GM20431 (cell line): ENCODE measurements at regions not wholly inside any gene's neighbourhood (a gene's known extent, or its start where the extent isn't known, plus 50 kb on each side); places are given as distances from the start of the nearest gene placed in this dataset.
"Not testable (repeated sequence)": the region's sequence is repeated elsewhere in the genome, so short reads cannot be mapped to it uniquely, and the experiment has no call there.

Experiments
- in situ Hi-C: fragments of 300-500 bp; cut with MseI, MboI; formaldehyde crosslinking; loops from one replicate; pipeline ENCODE4 v1.15.0; 2020; ENCODE audit warnings: low sequenced_read_pairs; ENCODE audit not compliant: unreplicated experiment

DNA sequence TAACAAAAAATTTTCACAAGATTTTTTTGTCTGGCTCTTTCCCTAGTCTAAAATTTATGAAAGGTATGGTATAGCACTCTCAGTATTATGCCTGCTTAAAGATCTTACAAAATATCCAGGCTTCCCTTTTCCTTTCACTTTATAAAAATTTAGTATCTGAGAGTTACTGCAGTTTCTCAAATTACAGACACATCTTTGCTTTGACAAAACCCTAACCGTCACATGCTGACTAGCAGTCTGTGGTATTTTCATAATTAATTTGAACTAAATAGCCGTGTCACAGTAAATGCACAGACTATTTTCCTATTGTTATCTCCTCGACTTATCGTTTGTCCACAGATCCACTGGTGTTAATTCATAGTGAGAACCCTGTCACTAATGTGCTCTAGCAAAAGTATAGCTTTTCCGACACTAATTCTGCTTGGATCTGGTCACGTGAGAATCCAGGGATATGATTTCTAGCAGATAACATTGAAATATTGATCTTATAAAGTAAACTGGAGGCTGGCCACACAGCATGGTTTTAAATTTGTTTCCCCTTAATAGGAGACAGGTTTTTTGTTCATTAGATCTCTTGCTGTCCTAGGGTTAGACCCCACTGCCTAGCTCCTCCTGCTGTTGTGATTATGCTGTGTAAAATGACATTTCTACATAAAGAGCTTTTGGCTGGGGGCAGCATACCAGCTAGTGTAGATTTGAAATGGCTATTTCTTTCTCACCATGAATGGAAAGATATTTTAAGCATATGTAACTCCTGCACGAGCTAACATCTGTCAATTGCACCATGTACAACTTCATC, 340.6 kb upstream of the SASH1 start:
- in situ Hi-C loops: no loop called here

DNA sequence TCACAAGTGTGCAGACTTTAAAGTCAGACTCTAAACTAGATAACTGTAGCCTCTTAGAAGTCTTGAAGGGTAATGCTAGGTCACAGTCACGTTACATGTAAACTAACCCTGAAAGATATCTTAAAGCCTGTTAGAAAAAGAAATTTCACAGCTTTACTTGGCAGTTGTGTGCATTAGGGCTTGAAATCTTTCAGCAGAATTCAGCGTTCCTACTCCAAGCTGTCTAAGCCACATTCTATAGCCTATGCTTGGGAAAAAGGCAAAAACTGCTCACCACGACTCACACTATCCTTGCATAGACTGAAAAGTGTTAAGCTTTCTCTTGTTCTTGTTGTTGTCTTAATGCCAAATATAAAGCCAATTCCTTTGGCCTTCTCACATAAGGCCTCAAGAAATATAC, 338.0 kb upstream of the SASH1 start:
- in situ Hi-C loops: no loop called here

DNA sequence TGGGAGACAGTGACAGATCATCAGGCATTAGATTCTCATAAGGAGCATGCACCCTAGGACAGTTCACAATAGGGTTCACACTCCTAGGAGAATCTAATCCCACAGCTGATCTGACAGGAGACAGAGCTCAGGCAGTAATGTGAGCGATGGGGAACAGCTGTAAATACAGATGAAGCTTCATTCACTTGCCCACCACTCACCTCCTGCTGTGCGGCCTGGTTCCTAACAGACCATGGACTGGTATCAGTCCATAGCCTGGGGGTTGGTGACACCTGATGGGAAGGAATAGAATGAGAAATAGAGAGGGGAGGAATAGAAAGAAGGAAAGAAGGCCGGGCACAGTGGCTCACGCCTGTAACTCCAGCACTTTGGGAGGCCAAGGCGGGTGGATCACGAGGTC, 336.8 kb upstream of the SASH1 start:
- in situ Hi-C loops: no loop called here

DNA sequence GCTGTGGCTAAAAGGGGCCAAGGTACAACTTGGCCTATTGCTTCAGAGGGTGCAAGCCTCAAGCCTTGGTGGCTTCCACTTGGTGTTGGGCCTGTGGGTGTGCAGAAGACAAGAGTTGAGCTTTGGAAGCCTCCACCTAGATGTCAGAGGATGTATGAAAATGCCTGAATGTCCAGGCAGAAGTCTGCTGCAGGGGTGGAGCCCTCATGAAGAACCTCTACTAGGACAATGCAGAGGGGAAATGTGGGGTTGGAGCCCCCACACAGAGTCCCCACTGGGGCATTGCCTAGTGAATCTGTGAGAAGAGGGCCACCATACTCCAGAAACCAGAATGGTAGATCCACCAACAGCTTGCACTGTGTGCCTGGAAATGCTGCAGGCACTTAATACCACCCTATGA, 332.1 kb upstream of the SASH1 start:
- in situ Hi-C loops: not testable (repeated sequence)

DNA sequence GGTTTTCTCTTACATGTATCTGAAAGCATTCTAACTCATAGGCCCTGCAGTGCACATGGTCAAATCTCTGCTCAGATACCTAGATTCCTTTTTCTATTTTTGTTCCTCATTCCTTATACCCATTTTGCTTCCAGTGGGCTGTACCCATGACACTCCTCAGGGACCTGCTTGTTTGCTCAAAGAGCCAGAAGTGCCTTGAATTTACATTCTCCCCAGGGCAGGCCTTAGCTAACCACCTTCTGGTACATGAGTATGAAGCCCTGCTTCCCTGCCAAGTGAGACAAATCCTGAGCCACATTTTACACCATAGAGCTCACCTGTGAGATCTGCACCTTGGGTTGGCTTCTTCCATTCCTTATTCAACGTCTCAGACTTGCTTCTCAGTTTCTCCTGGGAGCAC, 326.6 kb upstream of the SASH1 start:
- in situ Hi-C loops: no loop called here

DNA sequence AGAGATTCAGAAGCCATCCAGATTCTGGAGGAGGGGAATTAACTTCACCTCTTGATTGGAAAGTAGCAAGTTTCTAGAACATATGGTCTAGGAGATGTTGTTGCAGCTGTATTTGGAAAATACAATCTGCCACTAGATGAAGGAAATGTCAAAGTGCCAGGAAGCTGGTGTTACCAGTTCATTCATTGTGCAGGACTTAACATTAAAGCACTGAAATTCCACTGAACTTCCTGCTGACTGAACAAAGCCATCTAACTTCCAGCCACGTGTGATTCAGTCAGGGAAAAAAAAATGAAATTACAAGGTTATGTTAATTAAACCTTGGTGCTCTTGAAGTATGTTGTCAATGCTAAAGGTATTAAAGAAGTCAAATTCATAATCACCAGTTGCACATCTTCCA, 321.5 kb upstream of the SASH1 start:
- in situ Hi-C loops: no loop called here

DNA sequence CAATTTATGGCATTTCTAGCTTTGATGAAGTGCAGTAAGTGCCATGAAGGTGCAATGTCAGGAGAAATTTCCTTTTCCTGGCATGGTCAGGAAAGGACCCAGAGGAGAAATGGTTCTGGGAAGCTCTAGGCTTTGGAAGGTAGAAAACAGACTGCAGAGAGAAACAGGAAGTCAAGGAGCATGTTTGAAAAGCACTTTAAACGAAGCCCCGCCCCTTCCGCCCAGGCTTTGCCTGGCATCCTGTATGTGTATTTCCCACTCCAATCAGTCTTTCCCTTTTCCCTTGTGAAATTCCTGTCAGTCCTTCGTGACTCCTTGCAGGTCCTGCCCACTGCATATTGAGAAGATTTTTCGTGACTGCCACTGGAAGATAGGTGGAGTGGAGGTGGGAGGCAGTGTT, 320.9 kb upstream of the SASH1 start:
- in situ Hi-C loops: no loop called here

DNA sequence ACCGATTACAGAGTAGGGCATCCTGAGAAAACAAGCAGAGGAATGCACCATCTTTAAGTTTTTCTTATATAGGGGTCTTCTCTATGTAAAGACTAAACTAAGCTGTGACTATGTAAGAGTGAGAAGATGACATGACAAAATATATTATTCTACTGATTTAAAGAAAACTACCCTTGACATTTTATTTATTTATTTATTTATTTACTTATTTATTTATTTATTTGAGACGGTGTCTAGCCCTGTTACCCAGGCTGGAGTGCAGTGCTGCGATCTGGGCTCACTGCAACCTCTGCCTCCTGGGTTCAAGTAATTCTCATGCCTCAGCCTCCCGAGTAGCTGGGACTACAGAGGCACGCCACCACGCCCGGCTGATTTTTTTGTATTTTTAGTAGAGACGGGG, 320.4 kb upstream of the SASH1 start:
- in situ Hi-C loops: not testable (repeated sequence)

DNA sequence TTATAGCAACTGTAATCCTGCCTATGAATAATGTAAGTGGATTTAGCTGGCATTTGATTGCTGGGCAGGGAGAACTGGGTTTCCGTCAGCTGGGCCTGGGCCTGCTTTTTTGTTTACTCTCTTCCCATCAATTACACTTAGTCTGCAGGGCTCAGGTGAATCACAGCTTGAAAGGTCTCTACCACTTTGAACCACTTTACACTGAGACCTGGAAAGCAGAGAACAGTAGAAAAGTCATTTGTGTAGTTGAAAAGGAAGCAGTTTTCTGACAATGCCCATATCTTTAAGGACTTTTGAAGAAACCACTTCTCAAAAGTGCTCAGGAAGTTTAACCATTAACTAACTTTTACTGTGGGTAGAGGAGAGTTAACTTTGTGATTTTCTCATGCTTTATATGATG, 315.4 kb upstream of the SASH1 start:
- in situ Hi-C loops: no loop called here

DNA sequence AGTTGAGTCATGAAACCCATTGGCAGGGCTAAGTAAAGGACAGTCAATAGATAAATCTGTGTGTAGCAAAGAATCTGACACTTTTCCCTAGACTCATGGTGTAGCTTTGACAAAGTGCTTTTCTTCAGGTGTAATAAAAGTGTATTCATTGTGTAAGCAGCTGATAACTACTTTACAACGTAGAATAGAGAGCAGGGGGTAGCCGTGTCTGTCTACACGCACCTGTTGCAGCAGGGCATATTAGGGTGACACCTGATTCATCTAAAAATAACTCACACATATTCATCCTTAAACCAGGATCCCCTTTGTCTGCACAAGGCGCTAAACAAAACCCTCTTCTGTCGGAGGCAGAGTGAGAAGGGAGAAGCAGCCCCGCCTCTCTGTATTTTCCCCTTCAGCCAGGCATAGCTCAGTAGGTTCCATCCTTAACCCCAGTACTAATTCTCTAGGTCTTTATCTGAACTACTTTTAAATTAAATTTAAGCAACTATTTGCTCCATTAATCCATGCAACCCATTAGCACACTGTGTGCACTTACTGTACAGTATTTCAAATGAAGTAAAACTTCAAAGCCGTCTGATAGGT, 306.7 kb upstream of the SASH1 start:
- in situ Hi-C loops: no loop called here

DNA sequence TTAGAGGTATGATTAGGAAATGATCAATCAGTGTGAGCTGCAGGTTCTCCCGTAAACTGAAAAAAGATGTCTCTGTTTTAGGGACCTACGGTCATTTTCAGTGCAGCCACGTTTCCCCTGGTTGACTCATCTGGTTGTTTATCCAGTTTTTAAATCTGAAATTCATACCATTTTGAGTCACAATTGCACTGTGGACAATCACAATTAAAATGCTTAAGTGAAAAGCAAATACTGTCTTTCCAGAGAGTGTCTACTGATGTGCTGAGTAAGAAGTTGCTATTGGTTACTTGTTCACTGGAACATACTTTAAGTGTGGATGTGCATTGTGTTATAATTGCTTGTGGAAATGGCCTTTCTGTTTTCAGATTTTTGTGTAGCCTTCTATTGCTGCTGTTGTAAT, 305.1 kb upstream of the SASH1 start:
- in situ Hi-C loops: no loop called here

DNA sequence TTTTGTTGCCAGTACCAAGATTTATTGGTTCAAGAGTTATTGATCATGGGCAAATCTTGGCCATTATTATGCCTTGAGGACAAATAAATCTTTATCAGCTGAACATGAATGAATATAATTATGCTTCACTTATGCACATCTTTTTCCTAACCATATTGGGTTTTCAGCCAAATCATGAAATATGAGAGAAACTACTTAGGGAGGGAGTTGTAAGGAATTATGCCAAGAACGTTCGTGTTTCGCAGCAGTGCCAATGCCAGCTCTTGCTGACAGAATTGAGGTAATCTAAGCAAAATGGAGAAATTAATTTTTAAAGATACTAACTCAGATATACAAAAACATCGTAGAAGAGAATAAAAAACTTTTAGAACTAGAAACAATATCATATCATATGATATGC, 301.1 kb upstream of the SASH1 start:
- in situ Hi-C loops: no loop called here

DNA sequence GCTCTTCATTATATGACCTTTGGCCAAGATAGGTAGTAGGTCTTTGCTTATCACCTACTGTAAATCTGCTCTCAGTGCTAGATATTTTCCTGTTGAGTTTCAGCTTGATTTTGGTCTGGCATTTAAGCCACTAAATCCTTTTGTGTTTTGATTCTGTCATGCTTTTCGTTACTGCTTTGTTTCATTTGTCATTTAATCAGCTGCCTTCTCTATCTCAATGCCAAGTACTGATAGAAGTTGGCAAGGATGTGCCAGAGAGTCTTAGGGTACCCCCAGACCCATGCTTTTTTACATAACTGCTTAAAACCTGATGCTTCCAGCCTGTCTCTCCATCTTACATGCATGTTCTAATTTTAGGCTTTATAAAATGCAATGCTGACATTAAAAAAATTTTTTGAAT, 300.1 kb upstream of the SASH1 start:
- in situ Hi-C loops: no loop called here

DNA sequence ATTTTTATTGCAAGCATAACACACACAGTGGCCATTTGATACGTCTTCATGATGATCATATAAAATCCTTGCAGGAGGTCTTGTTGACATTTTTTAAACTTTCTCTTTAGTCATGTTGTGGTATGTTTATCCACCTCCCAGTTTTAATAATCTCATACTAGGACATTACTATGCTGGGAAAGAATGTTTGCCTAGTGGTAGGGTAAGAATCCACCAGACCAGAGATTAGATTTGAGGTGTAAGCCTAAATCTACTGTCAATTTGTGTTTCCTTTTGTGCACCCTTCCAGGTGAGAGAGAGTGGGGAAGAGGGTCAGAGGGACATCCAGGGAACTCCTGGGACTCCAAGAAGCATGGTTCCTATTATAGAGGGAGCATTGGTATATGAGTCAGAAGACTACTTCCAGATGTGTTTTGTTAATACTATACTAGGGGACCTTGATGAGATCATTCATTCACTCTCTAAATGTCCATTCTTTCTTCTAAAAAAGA, 298.3 kb upstream of the SASH1 start:
- in situ Hi-C loops: no loop called here

DNA sequence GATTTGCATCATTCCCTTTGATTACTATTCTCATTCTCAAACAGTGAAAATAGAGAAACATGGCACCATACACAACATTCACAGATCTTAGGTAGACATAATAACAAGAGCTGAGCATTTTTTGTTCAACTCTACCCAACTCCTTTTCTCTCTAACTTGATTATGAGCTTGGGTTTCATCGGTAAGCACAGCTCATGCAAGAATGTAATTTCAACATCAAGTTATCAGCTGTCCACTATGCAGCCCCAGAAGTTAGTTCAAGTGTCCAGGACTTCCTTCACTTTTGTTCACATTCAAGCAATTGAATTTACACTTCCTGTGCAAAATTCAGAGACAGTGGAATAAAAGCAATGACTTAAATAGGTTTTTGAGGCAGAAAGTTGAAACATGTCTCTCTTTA, 297.7 kb upstream of the SASH1 start:
- in situ Hi-C loops: no loop called here

DNA sequence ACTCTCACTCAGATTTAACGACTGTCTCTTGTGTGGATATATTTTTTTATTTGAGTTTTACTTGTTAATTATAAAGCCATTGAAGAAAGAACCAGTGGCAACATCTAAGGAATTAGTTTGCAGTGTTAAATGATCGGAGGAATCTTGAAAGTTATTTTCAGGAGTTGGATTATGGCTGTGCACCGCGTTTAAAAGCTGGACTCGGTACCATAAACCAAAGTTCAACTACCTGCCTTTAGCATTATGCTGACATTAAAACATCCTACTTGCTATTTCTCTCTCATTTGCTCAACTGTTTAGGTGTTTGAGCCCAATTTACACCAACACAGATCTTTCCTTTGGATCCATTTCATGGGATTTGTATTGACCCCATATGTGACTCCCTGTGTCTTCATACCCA, 289.4 kb upstream of the SASH1 start:
- in situ Hi-C loops: no loop called here

DNA sequence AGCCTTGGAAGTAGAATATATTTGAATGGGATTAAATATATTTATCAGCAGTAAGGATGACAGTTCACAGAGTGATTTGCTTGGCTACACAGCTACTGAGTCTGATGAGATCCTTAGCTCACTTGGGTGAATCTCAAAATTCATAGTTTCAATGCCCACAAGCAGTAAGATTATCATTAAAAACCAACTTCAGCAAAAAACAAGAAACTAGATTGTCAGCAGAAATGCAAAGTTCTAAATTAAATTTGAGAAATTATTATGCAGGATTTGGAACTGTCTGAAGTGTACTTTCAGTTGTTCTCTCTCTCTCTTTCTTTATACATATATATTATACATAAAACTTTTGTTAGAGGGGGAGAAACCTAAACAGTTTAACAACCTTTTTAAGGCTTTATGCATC, 288.8 kb upstream of the SASH1 start:
- in situ Hi-C loops: no loop called here

DNA sequence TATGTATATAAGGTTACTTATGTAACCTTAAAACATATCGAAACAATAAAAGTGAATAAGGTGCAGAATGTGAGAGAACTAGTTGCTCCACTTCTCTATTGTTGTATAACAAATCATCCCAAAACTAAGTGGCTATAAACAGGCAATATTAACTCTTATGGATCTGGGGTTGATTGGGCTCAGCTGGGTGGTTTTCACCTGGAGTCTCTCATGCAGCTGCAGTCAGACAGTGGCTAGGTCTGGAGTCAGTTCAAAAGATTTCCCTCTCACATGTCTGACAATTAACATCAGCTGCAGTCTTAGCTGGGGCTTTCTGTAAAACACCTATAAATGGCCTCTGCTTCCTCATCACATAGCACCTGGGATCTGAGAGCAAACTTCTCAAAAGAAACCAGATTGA, 288.4 kb upstream of the SASH1 start:
- in situ Hi-C loops: no loop called here

DNA sequence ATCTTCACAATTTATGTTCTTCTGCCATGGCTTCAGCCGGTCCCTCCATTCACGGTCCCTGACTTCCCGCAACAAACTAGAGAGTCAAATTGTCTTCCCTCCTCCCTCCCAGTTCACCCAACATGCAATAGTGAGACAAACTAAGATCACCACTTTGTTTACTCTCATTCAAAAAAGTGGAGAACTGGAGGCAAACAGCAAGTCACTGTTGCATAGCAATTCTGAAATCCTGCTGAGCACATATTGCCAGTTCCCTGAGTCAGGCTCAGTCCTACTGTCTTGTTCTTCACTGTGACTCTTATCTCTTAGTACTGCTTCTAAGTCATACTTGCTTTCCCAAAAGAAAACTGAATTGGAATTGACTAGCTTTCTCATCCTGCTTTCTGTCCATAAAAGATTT, 287.2 kb upstream of the SASH1 start:
- in situ Hi-C loops: no loop called here

DNA sequence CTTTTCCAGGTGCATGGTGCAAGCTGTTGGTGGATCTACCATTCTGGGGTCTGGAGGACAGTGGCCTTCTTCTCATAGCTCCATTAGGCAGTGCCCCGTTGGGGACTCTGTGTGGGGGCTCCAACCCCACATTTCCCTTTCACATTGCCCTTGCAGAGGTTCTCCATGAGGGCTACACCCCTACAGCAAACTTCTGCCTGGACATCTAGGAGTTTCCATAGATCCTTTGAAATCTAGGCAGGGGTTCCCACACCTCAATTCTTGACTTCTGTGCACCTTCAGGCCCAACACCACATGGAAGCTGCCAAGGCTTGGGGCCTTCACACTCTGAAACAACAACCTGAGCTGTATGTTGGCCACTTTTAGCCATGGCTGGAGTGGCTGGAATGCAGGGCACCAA, 282.8 kb upstream of the SASH1 start:
- in situ Hi-C loops: no loop called here

DNA sequence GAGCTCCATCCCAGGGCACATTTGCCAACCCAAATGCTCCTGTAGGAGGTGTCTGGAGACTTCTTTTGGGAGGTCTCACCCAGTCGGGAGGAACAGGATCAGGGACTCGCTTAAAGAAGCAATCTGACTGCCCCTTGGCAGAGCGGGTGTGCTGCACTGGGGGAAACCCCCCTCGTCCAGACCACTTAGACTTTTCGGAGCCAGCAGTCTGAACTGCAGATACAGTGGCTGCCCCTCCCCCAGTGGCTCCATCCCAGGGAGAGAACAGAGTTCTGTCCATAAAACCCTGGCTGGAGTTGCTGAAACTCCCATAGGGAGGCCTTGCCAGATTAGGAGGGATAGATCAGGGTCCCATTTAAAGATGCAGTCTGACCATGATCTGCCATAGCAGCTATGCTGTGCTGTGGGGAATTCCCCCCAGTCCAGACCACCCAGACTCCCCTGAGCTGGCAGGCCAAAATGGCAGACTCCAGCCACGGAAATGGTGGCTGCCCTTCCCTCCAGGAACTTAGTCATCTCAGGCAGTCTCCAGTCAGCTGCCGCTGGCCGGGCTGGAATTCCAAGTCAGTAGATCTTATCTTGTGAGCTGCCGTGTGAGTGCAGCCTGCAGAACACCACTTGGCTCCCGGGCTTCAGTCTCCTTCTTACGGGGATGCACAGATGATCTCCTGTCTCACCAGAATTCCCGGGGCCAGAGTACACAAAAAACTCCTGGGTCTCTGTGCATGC, 278.1 kb upstream of the SASH1 start:
- in situ Hi-C loops: no loop called here
